T-helper 1 cell treated with Interleukin-12 subunit alpha and Interleukin-12 subunit beta and Interleukin-4 antibody, amounts not matched to agents 30 ng/mL and 1 ng/mL, for 36 hours (primary cell): ENCODE measurements at regions not wholly inside any gene's neighbourhood (a gene's known extent, or its start where the extent isn't known, plus 50 kb on each side); places are given as distances from the start of the nearest gene placed in this dataset.

ENCODE experiments used
- intact Hi-C: fragments of 100-400 bp; cut with micrococcal nuclease; formaldehyde crosslinking; loops from one replicate; pipeline ENCODE4 v1.15.1; 2024

DNA sequence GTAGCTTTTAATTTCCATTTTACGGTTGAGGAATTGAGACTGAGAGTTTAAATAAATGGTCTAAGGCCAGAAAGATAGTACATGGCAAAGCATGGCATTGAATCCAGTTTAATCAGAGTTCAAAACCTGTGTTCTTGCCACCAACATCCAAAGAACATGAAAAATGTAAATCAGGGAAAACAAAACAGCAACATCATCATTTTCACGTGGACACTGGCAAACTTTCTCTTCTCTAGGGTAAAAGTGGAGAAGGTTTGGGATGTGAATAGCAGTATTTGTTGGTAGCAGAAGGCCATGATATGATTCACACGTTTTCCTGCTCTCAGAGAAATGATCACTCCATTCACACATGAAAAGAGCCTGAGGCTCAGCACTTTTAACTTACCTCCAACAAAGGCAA, 357.7 kb downstream of the UQCRFS1 start:
- intact Hi-C loops: no loop called here

DNA sequence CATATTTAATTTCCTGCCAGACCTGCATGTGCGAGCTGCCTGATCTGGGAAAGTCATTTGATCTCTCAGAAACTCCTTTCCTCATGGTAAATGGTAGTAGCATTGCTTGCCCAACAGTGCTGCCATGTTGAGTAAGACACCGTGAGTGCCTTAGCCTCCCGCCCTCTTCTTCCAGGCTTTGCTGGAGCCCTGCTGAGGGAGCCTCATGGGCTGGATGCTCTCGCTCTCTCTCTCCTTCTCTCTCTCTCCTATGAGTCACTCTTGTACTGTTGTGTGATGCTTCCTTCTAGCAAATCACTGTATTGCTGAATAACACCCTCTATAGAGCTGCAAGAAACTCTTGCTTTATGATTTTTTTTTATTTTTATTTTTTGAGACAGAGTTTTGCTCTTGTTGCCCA, 365.5 kb downstream of the UQCRFS1 start:
- intact Hi-C loops: no loop called here

DNA sequence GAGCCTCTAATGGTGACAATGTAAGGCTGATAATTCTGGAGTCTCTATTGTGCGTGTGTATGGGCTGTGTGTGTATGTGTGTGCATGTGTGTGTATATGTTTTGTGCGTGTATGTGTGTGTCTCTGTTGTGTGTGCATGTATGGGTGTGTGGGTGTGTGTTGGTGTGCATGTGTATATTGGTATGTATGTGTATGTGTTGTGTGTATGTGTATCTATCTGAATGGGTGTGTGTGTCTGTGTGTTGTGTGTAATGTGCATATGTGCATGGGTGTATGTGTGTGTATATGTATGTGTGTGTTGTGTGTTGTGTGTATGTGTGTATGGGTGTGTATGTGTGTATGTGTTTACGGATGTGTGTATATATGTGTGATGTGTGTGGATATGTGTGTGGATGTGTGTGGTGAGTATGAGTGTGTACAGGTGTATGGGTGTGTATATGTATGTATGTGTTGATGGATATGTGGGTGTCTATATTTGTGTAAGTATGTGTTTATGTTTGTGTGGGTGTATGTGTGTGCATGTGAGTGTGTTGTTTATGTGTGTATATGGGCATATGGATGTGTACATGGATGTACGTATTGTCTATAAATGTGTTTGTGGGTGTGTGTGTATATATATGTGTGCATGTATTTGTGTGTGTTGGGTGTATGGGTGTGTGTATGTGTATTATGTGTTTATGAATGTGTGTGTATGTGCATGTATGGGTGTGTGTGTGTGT, 366.7 kb downstream of the UQCRFS1 start:
- intact Hi-C loops: no loop called here

DNA sequence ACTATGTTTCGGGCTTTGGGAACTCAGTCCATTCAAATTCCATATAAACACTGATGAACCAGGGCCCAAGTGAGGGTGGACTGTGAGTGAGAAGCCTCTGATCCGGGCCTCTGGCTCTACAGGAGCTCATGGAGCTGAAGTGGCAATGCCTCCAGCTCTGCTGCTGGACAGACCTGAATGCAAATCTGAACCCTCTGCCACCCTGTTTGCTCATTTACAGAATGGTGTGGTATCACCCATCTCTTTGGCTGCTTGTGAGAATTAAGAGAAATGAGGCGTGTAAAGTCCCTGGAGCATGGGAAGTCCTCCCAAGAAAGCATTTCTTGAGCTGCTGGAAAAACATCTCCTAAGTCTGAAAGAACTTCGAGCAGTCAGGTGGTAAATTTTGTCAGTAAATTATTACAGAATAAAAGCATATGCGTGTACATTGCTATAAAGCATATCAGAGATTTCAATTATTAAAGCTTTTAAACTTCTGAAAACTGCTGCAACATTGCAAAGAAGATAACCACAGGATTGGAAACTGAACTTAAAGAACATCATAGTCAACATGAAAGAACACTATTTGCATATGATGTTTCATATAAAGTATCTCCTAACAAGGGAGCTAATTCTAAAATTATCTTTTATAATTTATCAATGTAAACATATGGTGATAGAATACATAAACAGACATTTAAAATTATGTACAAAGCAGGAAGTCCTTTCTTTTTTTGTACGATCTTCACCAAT, 369.0 kb downstream of the UQCRFS1 start:
- intact Hi-C loops: no loop called here

DNA sequence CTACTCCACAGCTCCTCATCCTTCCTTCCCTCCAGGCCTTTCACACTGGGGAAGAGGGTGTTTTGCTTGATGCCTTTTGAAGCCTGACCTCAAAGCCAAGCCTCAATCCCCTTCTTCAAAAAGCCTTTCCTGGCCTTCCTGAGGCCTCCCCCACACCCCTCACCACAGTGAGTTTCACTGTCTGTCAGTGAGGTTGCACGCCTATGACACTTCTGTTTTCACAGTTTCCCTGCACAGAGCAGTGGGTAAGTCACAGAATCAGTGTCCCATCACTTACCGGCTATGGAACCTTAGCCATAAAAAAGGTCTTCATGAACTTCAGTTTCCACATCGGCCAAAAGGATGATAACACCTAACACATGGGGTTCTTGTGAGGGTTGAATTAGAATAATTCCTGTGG, 371.4 kb downstream of the UQCRFS1 start:
- intact Hi-C loops: no loop called here

DNA sequence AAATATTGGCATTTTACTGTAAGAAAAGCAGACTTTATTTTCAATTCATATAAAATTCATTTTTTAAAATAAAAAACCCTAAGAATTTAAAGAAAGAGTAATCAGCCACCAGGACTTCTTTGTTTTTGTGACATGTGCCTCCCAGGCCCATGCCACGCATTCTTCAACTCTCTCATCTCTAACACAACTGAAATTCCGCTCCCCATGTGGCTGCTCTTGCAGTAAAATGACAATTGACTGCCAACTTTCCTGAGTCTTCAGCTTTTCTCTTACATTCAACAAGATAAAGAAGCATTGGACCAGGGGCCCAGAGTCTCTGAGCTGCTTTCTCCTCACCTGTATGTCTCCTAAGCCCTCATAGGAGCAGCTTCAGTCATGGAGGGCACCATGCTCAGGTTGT, 372.1 kb downstream of the UQCRFS1 start:
- intact Hi-C loops: no loop called here

DNA sequence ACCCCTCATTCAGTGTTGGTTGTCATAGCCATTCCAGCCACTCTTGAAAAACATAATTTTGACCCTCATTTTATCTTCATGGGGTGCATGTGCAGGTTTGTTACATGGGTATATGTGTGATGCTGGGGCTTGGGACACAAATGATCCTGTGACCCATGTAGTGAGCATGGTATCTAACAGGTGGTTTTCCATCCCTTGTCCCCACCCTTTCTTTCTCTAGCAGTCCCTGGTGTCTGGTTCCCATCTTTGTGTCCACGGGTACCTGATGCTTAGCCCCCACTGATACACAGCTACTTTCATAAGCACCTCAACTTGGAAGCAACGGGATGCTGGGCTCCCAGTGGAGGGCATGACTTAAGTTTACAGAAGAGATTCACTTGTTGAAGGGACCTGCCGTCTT, 373.5 kb downstream of the UQCRFS1 start:
- intact Hi-C loops: no loop called here

DNA sequence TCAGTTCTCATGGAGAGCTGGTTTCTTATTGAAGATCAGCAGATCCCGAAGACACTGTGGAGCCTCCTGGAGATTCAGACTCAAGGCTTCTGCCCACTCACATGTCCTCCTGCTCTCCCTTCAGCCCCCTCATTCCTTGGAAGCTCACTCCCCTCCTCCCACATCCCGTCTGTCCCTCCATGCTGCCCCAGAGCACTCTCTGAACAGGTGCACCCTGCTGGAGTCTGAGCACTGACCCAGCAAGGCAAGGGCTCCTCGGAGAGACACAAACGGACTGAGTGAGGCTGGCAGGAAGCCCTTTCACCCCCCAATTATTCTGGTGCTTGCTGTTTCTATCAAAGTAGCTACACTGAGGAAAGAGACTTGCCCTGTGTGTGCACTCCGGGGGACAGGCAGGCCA, 374.0 kb downstream of the UQCRFS1 start:
- intact Hi-C loops: no loop called here

DNA sequence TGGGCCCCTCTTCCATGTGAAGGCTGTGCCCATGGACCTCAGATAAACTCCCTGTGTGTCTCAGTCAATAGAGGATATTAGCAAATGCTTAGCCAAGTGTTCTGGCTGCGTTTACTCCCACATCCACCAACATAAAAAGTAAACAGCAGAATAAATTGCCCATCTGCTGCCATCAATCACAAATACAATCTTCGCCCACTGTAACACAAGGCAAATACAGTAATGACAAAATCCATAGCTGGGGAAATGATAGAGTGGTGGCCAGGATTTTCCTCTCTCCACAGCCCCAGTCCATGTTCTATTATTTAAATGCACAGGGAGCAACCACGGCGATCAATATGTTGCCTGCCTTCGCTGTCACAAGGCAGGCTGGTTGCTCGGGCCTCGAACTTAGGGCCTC, 376.5 kb downstream of the UQCRFS1 start:
- intact Hi-C loops: no loop called here

DNA sequence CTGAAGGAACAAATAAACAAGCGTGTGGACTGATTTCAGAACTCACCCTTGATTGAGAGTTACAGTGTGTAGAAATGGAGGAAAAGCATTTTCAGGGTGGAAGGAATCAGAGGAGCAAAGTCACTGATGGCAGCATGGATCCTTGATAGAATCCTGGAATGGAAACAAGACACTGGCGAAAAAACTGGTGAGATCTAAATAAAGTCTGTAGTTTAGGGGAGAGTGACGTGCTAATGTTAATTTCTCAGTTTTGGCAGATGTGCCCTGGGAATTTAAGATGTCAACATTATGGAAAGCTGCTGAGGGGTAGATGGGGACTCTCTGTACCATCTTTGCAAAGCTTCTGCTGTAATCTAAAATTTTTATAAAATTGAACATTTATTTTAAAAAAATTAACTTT, 378.0 kb downstream of the UQCRFS1 start:
- intact Hi-C loops: no loop called here

DNA sequence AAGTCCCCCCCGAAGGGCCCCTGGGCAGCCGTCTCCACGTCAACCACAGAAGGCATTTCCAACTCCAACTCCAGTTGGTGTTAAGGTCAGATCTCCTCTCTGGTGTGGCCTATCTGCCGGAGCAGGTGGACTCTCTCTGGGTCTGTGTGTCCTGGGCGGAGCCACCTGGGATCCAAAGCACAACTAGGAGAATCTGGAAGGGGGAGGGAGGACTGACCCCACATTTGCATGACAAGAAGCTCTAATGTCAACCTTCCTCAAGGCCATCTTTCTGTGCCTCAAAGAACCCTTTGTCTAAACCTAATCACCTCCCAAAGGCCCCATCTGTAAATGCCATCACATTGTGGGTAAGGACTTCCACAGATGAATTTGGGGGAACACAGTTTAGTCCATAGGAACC, 381.5 kb downstream of the UQCRFS1 start:
- intact Hi-C loops: no loop called here

DNA sequence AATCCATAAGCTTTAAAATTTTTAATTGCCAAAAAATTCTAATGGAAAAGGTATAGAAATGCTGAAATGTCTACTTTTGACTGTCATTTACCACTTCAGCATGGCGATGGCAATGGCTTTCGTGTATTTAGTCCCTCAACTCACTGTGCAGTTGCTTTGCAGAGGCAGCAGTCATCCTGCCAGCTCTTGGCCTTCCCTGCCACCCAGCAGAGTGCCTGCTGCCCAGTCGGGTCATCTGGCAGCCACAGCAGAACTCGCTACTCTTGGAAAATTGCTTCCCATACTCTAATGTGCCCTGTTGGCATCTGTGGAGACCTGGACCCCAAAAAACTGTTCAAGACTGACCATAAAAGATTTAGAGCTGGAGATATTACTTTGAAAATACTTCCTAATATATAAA, 383.2 kb downstream of the UQCRFS1 start:
- intact Hi-C loops: no loop called here

DNA sequence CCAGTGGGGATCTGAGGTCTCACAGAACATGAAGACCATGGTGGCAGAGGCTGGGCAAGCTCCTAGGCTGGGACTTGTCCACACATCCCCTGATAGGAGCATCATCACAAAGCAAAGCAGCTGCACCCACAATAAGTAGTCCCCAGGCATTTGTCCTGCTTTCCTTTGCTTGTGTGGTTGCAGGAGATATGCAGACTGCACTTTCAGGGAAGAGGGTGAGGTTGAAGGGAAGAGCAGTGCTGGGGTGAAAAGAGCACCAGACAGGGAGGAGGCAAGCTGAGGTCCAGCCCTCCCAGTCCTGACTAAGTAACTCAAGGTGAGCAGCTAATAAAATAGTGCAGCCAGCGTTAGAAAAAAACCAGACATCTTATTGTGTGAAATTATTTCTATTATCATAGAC, 383.6 kb downstream of the UQCRFS1 start:
- intact Hi-C loops: no loop called here

DNA sequence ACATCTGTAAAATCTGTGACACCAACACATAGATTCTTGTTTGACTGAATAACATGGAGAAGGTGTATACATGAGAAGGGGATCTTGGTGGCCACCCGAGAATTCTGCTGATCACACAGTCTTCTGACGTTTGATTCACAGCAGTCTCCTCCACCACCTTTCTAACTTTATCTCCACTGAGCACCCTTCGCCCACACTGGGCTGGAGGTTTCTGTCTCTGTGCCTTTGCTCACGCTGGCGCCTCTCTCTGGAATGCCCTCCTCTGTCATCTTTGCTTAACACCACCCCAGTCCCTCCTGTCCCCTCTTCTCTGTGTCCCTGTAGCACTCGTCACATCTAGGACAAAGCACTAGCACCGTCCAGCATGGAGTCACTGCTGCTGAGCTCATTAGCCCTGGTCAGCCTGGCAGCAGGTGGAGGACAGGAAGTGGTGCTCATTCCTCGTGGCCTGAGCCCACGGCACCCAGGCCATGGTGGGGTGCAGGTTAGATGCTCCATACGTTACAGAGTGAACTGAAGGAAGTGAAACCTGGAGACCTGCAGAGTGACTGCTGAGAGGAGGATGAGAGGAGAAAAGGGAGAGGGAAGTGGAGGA, 384.6 kb downstream of the UQCRFS1 start:
- intact Hi-C loops: no loop called here

DNA sequence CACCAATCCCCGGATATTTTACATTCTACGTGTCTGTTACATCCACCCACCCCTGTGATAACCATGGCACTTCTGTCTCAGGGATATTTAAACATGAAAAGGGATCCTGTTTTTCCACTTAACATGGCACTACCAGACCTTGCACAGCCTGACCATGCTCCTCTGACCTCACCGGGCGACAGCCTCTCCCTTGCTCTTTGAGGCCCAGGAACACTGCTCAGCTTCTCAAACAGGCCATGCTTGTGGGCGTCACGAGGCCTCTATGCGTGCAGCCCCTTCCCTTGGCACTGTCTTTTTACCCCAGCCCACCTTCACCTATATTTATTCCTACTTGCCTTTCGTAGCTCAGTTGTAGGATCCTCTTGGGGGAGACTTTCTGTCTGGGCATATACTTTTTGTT, 385.6 kb downstream of the UQCRFS1 start:
- intact Hi-C loops: no loop called here

DNA sequence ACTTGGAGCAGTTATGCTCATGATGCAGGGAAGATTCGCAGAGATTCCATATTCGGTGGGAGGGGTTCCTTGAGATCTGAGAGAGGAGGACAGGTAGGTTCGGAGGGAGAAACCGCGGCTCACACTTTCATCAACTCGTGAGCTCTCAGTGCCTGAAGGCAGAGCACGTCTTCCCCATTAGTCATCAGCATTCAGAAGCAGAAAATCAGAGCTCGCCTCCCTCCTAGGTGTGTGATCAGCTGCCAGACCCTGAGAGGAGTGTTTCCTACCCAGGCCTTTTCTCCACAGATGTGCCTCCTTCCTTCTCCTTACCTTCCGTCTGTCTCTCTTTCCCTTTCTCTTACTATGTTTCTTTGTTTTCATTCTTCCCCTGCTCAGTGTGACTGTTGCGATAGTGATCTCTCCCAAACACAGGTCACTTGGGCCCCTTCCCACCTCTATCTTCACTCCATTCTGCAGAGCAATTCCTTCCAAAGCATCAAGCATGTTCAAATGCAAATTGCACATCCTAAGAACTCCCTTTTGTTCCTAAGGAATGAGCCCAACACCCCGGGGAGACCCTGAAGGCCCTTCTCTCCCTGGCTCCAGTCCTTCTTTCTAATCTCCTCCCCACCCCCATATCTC, 389.5 kb downstream of the UQCRFS1 start:
- intact Hi-C loops: no loop called here

DNA sequence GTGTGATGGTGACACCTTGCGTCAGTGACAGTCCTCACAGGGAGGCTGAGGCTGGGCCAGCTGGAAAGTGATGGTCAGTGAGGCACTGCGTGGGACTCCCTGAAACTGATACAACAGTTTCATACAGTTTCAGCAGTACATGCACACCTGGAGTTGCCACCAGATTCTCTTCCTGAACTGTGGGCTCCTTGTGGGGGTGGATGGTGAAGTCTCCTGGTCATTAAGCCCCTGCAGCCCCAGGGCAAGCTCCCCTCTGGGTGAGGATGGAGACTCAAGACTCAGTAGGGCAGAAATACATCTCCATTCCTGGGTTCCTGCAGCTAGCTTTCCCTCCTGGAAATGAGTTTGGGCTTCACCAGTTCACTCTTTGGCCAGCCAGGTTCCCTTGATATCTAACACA, 392.7 kb downstream of the UQCRFS1 start:
- intact Hi-C loops: no loop called here

DNA sequence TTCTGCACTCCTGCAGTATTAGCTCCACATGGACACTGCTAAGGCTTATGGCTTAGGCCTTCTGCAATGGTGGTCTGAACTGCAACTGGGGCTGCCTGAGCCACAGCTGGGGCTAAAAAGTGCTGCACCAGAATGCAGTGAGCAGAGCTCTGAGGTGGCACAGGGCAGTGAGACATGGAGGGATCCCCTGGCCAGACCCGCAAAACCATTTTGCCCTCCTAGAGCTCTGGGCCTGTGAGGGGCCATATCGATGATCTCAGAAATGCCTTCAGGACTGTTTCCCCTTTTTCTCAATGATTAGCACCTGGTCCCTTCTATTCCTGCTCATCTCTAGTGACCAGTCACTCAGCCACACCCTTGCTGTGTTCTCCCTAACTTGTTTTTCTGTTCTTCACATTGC, 397.7 kb downstream of the UQCRFS1 start:
- intact Hi-C loops: no loop called here

DNA sequence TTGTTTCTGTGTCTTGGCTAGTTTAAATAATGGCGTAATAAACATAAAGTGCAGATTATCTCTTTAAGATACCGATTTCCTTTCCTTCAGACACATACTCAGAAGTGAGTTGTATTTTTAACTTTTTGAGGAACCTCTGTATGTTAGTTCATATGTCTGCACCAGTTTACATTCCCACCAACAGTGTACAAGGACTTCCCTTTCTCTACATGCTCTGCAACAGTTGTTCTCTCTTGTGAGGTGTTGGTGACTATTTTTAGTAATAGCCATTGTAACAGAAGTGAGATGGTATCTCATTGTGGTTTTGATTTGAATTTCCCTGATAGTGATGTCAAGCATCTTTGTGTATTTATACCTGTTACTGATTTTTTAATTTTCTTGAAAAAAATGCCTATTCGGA, 418.6 kb downstream of the UQCRFS1 start:
- intact Hi-C loops: no loop called here

DNA sequence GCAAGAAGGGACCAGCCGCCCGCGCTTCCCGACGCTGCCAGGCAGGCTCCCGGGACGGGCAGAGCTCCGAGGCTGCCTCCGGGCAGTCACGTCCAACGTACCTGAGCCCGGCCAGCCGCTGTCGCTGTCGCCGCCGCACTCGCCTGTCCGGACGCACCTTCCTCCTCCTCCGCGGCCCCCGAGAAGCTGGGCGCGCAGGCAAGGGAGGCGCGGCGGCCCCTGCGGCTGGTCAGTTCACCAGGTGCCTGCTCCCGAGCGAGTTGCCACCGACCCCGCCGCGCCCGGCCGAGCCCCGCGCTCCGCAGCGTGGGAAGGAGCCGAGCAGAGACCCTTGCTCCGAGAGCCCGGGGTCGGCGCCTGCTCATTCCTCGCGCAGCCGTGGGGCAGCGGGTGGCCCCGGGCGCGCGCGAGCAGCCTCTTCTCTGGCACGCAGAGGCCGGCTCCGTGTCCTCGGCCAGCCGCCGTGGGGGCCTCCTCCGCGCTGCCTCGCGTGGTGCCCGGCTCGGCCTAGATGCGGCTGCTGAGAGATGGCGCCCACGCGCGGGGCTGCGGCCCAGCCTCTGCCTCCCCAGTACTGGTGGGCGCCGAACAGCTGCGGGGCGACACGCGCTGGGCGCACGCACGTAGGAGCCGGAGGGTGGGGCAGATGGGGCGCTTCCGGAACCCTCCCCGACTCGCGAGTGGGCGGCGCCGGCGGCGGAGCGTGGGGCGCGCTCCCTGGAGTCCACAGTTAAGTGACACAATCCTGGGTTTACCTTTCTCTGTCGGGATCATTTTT, 419.4 kb downstream of the UQCRFS1 start:
- intact Hi-C loops: no loop called here

DNA sequence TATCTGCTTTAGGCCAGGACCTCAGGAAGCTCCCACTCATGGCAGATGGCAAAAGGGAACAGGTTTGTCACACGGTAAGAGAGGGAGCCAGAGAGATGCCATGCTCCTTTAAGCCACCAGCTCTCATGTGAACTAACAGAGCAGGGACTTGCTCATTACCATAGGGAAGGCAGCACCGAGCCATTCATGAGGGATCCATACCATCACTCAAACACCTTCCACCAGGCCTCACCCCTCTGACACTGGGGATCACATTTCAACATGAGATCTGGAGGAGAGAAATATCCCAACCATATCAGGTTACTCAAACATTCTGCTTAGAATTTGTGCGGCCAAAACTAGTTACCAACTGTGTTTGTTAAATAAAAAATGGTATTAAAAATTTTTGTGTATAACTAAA, 427.0 kb downstream of the UQCRFS1 start:
- intact Hi-C loops: no loop called here

DNA sequence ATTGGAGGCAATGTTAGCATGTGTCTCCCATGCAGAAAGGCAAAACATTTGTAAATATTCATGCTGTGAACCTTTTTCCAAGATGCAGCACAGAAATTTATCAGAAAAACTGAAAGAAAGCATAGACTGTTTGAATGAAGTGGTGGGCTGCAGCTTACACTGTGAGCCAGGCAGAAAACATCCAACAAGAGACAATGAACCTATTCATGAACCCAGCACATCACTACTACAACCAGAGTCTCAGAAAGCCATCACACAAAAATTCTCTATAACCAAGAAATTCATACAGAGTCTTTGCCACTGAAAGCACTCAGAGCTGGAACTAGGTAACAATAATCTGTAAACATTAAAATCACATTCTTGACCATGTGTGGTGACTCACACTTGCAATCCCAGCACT, 448.9 kb downstream of the UQCRFS1 start:
- intact Hi-C loops: no loop called here
